PFSK-1 (cell line): ENCODE measurements at regions not wholly inside any gene's neighbourhood (a gene's known extent, or its start where the extent isn't known, plus 50 kb on each side); places are given as distances from the start of the nearest gene placed in this dataset.

Experiments
- FOXP2 ChIP-seq: optimal IDR thresholded peaks from 2 replicates; pipeline ENCODE3; 2011; ENCODE audit warnings: borderline replicate concordance, control low read depth, inconsistent platforms; ENCODE audit not compliant: insufficient read depth; ENCODE audit errors: extremely low read length, extremely low read depth
- POLR2AphosphoS5 ChIP-seq: IDR thresholded peaks from 2 replicates; pipeline ENCODE4 v1.6.1; 2012; ENCODE audit warnings: low read depth, mild to moderate bottlenecking, control low read depth, low read length, moderate library complexity
- SIN3A ChIP-seq: IDR thresholded peaks from 2 replicates; pipeline ENCODE4 v1.6.1; 2012; ENCODE audit warnings: mild to moderate bottlenecking, low read length, moderate library complexity, borderline replicate concordance; ENCODE audit not compliant: insufficient read depth
- TAF1 ChIP-seq: IDR thresholded peaks from 2 replicates; pipeline ENCODE4 v1.6.1; 2012; ENCODE audit warnings: low read length, control low read depth, borderline replicate concordance; ENCODE audit not compliant: insufficient read depth
- TF ChIP-seq, protein P1 (sequence below), 2 experiments: IDR thresholded peaks; 2 replicates each; pipeline versions ENCODE4 v1.6.1 to v1.8.0; 2011 to 2012; ENCODE audit warnings: low read depth in 2 of 2, low read length in 2 of 2, control low read depth in 1 of 2, inconsistent platforms in 1 of 2, mild to moderate bottlenecking in 1 of 2, moderate library complexity in 1 of 2; ENCODE audit not compliant: insufficient read depth in 1 of 2

DNA sequence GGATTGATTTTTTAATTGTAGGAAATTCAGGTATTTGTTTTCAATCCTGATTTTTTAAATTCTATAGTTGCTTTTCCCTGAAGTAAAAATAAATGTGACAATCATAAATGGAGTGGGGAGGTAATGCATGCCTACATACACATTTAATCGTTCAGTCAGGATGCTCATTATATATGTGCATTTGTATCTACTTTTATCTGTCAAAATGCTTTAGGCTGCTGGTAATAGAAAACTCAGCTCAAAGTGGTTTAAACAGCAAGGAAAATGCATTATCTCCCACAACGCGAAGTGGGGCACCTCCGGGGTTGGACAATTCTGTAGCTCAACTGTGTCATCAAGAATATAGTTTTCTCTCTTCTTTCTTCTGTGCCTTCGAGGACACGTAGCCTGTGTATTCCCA, 116.4 kb upstream of the SASH1 start:
- TF ChIP-seq TAF1 (no peak), SIN3A (no peak), POLR2AphosphoS5 (no peak), FOXP2 (no peak)
- TF ChIP-seq, protein P1, sequence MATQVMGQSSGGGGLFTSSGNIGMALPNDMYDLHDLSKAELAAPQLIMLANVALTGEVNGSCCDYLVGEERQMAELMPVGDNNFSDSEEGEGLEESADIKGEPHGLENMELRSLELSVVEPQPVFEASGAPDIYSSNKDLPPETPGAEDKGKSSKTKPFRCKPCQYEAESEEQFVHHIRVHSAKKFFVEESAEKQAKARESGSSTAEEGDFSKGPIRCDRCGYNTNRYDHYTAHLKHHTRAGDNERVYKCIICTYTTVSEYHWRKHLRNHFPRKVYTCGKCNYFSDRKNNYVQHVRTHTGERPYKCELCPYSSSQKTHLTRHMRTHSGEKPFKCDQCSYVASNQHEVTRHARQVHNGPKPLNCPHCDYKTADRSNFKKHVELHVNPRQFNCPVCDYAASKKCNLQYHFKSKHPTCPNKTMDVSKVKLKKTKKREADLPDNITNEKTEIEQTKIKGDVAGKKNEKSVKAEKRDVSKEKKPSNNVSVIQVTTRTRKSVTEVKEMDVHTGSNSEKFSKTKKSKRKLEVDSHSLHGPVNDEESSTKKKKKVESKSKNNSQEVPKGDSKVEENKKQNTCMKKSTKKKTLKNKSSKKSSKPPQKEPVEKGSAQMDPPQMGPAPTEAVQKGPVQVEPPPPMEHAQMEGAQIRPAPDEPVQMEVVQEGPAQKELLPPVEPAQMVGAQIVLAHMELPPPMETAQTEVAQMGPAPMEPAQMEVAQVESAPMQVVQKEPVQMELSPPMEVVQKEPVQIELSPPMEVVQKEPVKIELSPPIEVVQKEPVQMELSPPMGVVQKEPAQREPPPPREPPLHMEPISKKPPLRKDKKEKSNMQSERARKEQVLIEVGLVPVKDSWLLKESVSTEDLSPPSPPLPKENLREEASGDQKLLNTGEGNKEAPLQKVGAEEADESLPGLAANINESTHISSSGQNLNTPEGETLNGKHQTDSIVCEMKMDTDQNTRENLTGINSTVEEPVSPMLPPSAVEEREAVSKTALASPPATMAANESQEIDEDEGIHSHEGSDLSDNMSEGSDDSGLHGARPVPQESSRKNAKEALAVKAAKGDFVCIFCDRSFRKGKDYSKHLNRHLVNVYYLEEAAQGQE (IDR thresholded peaks at IDR 0.05; ENCODE audit: insufficient read depth in 1 of 2, low read depth in 2 of 2, low read length in 2 of 2) = no peak

DNA sequence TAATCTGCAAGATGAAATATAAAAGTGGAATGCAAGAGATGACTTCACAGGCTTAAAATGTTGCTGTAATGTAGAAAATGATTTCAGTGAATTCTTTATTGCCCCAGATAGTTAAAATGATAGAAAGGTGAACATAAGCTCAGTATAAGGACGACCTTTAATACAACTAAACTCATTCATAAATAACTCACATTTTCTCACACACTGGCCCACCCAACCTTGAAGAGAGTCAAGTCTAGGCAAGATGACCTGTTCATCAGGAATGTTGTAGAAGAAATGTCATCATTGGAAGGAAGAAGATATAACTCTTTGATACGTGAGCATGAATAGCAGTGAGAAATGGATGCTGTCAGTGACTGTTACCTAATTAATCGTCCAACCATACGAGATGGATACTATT, 111.1 kb upstream of the SASH1 start:
- no peak for TF ChIP-seq SIN3A
- no peak for TF ChIP-seq TAF1
- no peak for TF ChIP-seq POLR2AphosphoS5
- TF ChIP-seq, protein P1 (IDR thresholded peaks at IDR 0.05; ENCODE audit: insufficient read depth in 1 of 2, low read depth in 2 of 2, low read length in 2 of 2) = no peak
- TF ChIP-seq FOXP2 = no peak

DNA sequence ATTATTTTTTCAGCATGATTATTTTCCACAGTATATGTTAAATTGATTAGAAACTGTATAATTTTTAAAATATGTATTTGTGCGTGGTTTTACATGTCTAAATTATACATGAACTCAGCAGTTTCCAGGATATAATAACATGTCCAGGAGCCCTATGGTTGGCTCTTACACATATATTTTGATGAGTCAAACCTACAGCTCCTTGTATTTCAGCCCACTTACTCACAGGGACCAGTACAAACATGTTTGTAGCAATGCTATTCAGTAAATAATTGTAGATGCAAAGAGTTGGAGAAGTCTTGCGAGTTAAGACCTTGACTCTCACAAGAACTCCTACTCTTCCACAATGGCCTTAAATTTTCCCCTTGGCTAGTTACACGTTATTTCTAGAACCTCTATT, 107.2 kb upstream of the SASH1 start:
- TF ChIP-seq POLR2AphosphoS5 = no peak
- TF ChIP-seq FOXP2 = no peak
- TF ChIP-seq, protein P1 (IDR thresholded peaks at IDR 0.05; ENCODE audit: insufficient read depth in 1 of 2, low read depth in 2 of 2, low read length in 2 of 2) = no peak
- no peak for TF ChIP-seq SIN3A
- TF ChIP-seq TAF1 = no peak

DNA sequence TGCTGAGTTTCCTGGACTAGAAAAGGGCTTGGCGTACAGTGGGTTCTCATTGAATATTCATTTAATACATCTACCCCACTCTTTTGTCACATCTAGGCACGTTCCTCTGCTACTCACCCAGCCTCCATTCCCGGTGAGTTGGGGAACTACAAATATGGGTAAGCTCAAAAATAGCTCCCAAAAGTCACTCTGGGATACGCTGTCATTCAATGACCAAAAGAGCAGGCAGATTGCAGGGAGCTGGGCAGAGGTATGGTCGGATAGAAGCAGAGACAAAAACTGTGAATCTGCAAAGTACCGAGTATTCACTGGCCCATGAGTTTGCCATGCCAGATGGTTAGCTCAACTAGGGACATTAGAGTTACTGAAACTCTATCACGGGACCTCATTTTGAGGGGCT, 103.9 kb upstream of the SASH1 start:
- TF ChIP-seq SIN3A (no peak), POLR2AphosphoS5 (no peak), TAF1 (no peak), FOXP2 (no peak)
- TF ChIP-seq, protein P1 (IDR thresholded peaks at IDR 0.05; ENCODE audit: insufficient read depth in 1 of 2, low read depth in 2 of 2, low read length in 2 of 2) = no peak

DNA sequence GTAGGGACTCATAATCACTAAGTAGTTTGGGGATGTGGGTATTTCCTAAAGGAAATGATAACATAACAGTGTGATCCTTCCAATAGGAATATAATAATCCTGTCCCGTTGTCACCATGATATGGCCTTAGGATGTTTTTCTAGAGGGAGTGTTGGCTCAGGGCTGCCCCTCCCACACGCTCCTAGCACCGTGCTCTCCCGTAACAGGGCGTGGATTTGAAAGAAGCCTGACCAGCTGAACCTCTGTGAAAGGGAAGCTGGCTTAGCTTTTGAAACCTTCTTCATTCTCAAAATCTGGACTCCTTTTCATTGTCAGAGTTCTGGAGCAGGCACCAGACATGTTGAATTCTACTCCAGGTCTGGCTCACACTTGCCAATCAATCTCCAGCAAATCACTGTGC, 103.4 kb upstream of the SASH1 start:
- no peak for TF ChIP-seq FOXP2
- no peak for TF ChIP-seq SIN3A
- no peak for TF ChIP-seq TAF1
- TF ChIP-seq, protein P1 (IDR thresholded peaks at IDR 0.05; ENCODE audit: insufficient read depth in 1 of 2, low read depth in 2 of 2, low read length in 2 of 2) = no peak
- no peak for TF ChIP-seq POLR2AphosphoS5
